Glutamatergic neuron (in vitro differentiated cells): ENCODE measurements at regions not wholly inside any gene's neighbourhood (a gene's known extent, or its start where the extent isn't known, plus 50 kb on each side); places are given as distances from the start of the nearest gene placed in this dataset.
A peak's percentile ranks its signal among the peaks of the same experiment; 100 is the strongest.

ENCODE experiments used
- DNase-seq: peaks from one replicate; pipeline ENCODE4 v3.0.0; 2022
- H3K27ac Mint-ChIP-seq: one replicate; pipeline ENCODE4 v1.8.0; 2020; ENCODE audit warnings: mild to moderate bottlenecking, mixed read lengths, inconsistent platforms; ENCODE audit not compliant: unreplicated experiment
- H3K27me3 Mint-ChIP-seq: one replicate; pipeline ENCODE4 v1.8.0; 2020; ENCODE audit warnings: mild to moderate bottlenecking, moderate library complexity, mixed read lengths, inconsistent platforms; ENCODE audit not compliant: unreplicated experiment
- H3K36me3 Mint-ChIP-seq: one replicate; pipeline ENCODE4 v1.8.0; 2020; ENCODE audit warnings: mild to moderate bottlenecking, mixed read lengths, inconsistent platforms; ENCODE audit not compliant: unreplicated experiment
- H3K4me1 Mint-ChIP-seq: one replicate; pipeline ENCODE4 v1.8.0; 2020; ENCODE audit warnings: mild to moderate bottlenecking, low read depth, mixed read lengths, inconsistent platforms; ENCODE audit not compliant: unreplicated experiment
- H3K4me3 Mint-ChIP-seq: one replicate; pipeline ENCODE4 v1.8.0; 2020; ENCODE audit warnings: mild to moderate bottlenecking, mixed read lengths, inconsistent platforms; ENCODE audit not compliant: unreplicated experiment
- H3K9me3 Mint-ChIP-seq: one replicate; pipeline ENCODE4 v1.8.0; 2020; ENCODE audit warnings: mild to moderate bottlenecking, moderate library complexity, mixed read lengths, inconsistent platforms; ENCODE audit not compliant: unreplicated experiment
- CTCF ChIP-seq: fragments of 200-600 bp; sonication (generic); IDR thresholded peaks from one replicate; pipeline ENCODE4 v1.5.0; 2021; ENCODE audit not compliant: partially characterized antibody, unreplicated experiment

GRCh38 chr13:85528491-85529217, 270.6 kb downstream of the SLITRK6 start:
- Mint-ChIP-seq H3K36me3 (no peaks in the 10 kb centered on the region), H3K4me3 (no peak overlapping the region), H3K27me3 (no peaks in the 10 kb centered on the region), H3K9me3 (no peaks in the 10 kb centered on the region), H3K27ac (no peak overlapping the region), H3K4me1 (no peaks in the 10 kb centered on the region)
- no peak for TF ChIP-seq CTCF
- no peak for DNase-seq

- Mint-ChIP-seq H3K4me1 (peaks cover 2% of the 10 kb centered on the region), H3K9me3 (no peaks in the 10 kb centered on the region), H3K27me3 (no peaks in the 10 kb centered on the region), H3K36me3 (no peaks in the 10 kb centered on the region), H3K4me3 (no peak overlapping the region), H3K27ac (no peak overlapping the region)
- no peak for TF ChIP-seq CTCF
- DNase-seq = no peak
Measured at GRCh38 chr13:85527316-85527715, 271.9 kb downstream of the SLITRK6 start.

- Mint-ChIP-seq H3K27me3 (no peaks in the 10 kb centered on the region), H3K4me3 (no peak overlapping the region), H3K9me3 (no peaks in the 10 kb centered on the region), H3K4me1 (peaks cover 6% of the 10 kb centered on the region), H3K27ac (no peak overlapping the region), H3K36me3 (no peaks in the 10 kb centered on the region)
- TF ChIP-seq CTCF = no peak
- DNase-seq = no peak
Measured at GRCh38 chr13:85525411-85525810, 273.8 kb downstream of the SLITRK6 start.

- Mint-ChIP-seq H3K27ac (peak overlapping the region; percentile 25), H3K27me3 (no peaks in the 10 kb centered on the region), H3K4me3 (no peak overlapping the region), H3K36me3 (no peaks in the 10 kb centered on the region), H3K9me3 (no peaks in the 10 kb centered on the region), H3K4me1 (peaks cover 6% of the 10 kb centered on the region)
- no peak for DNase-seq
- TF ChIP-seq CTCF = no peak
Measured at GRCh38 chr13:85521657-85522056, 277.6 kb downstream of the SLITRK6 start.

- H3K36me3 Mint-ChIP-seq = no peaks in the 10 kb centered on the region
- H3K27ac Mint-ChIP-seq = no peak overlapping the region
- H3K27me3 Mint-ChIP-seq = peaks cover 2% of the 10 kb centered on the region
- H3K9me3 Mint-ChIP-seq = no peaks in the 10 kb centered on the region
- no peak overlapping the region for H3K4me3 Mint-ChIP-seq
- H3K4me1 Mint-ChIP-seq = peaks cover 6% of the 10 kb centered on the region
- no peak for TF ChIP-seq CTCF
- no peak for DNase-seq
Measured at GRCh38 chr13:85520445-85520844, 278.8 kb downstream of the SLITRK6 start.
